Nephron (organoid): ENCODE measurements at regions not wholly inside any gene's neighbourhood (a gene's known extent, or its start where the extent isn't known, plus 50 kb on each side); places are given as distances from the start of the nearest gene placed in this dataset.

ENCODE experiments used
- H3K27ac Mint-ChIP-seq, 3 experiments: 2 replicates each; pipeline ENCODE4 v1.8.0; 2020; ENCODE audit warnings: mixed read lengths in 3 of 3, mild to moderate bottlenecking in 2 of 3, moderate library complexity in 1 of 3
- H3K27me3 Mint-ChIP-seq: 2 replicates; pipeline ENCODE4 v1.8.0; 2021; ENCODE audit warnings: low read depth, mild to moderate bottlenecking, moderate library complexity, mixed read lengths
- H3K36me3 Mint-ChIP-seq: 2 replicates; pipeline ENCODE4 v1.8.0; 2020; ENCODE audit warnings: low read depth, mixed read lengths
- H3K4me1 Mint-ChIP-seq: 2 replicates; pipeline ENCODE4 v1.8.0; 2020; ENCODE audit warnings: mixed read lengths
- H3K4me3 Mint-ChIP-seq, 3 experiments: 2 replicates each; pipeline ENCODE4 v1.8.0; 2020; ENCODE audit warnings: mild to moderate bottlenecking in 3 of 3, mixed read lengths in 3 of 3, moderate library complexity in 2 of 3
- H3K9me3 Mint-ChIP-seq: 2 replicates; pipeline ENCODE4 v1.8.0; 2020; ENCODE audit warnings: mixed read lengths
- TF ChIP-seq, protein P1 (sequence below), 3 experiments: fragments of 200-600 bp; sonication (generic); IDR thresholded peaks; one replicate each; pipeline ENCODE4 v1.5.0; 2021; ENCODE audit warnings: antibody characterized with exemption in 3 of 3; ENCODE audit not compliant: unreplicated experiment in 3 of 3

DNA sequence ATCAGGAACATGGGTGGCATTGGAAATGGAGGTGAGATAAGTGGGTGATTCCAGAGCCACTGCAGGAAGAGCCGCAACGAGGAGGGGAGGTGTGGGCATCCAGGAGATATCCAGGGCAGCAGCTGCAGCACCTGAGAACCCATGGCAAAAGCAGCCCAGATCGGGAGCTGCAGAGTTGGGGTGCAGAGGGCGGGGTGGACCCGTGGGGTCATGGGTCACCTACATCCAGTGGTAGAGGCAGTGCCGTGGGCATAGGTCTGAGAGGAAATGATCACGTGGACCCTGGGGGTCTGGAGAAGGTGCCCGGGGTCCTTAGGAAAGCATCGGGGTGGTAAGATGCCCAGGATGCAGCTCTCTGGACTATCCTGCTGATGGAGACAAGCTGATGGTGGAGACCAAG lies 530.0 kb downstream of the GLRX3 start:
- Mint-ChIP-seq H3K9me3 (peaks cover 11% of the 10 kb centered on the region), H3K4me1 (no peaks in the 10 kb centered on the region), H3K27ac (no peak overlapping the region), H3K4me3 (no peak overlapping the region), H3K27me3 (peaks cover 27% of the 10 kb centered on the region), H3K36me3 (no peaks in the 10 kb centered on the region)
- TF ChIP-seq, protein P1, sequence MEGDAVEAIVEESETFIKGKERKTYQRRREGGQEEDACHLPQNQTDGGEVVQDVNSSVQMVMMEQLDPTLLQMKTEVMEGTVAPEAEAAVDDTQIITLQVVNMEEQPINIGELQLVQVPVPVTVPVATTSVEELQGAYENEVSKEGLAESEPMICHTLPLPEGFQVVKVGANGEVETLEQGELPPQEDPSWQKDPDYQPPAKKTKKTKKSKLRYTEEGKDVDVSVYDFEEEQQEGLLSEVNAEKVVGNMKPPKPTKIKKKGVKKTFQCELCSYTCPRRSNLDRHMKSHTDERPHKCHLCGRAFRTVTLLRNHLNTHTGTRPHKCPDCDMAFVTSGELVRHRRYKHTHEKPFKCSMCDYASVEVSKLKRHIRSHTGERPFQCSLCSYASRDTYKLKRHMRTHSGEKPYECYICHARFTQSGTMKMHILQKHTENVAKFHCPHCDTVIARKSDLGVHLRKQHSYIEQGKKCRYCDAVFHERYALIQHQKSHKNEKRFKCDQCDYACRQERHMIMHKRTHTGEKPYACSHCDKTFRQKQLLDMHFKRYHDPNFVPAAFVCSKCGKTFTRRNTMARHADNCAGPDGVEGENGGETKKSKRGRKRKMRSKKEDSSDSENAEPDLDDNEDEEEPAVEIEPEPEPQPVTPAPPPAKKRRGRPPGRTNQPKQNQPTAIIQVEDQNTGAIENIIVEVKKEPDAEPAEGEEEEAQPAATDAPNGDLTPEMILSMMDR (IDR thresholded peaks at IDR 0.05; ENCODE audit: unreplicated experiment in 3 of 3) = no peak

DNA sequence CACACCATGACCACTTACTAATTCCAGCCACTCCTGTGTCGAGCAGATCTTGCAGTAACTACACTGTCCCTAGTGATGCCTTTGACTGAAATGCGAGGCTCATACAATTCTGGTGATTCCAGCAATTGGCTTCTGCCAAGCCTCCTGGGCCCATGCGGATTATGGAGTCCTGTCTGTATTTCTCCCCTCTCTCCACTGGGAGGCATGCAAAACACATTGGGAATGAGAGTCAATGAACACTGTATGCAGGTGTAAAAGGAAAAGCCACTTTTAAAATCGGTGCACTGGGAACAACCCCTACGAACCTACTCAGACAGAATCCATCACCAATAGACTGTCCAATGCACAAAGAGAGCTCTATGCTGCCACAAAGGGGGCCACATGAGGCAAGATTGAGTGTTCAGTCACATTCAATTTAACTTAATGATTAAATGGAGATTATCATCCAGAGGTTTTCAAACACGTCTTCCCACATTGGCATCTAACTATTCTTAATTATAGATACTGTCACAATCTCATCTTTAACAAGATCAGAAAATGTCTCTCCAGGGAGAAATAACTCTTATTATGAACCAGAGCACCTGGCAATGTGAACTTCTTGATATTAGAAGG lies 550.6 kb downstream of the GLRX3 start:
- peaks cover 4% of the 10 kb centered on the region for H3K9me3 Mint-ChIP-seq
- H3K4me1 Mint-ChIP-seq = no peaks in the 10 kb centered on the region
- no peak overlapping the region for H3K27ac Mint-ChIP-seq
- H3K36me3 Mint-ChIP-seq = no peaks in the 10 kb centered on the region
- peaks cover 27% of the 10 kb centered on the region for H3K27me3 Mint-ChIP-seq
- TF ChIP-seq, protein P1 (IDR thresholded peaks at IDR 0.05; ENCODE audit: unreplicated experiment in 3 of 3) = peak; percentile 57 to 66 (median 62)
- H3K4me3 Mint-ChIP-seq = no peak overlapping the region

DNA sequence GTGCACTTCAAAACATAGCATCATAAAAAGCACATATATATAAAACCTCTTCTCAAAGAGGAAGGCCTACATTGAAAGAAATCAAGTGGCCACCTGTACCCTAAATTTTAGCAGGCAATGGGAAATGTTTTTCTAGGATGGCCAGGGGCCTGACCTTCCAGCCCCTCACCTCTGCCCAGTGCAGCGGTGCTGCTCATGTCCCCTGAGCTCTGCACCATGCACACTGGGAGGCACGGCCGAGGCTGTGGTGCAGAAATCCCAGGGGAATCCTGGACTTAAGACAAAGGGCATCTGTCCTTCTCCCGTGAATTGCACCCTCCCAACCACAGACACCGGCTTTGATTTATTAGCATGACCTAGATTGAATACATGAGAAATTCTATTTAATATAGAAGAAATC lies 551.4 kb downstream of the GLRX3 start:
- peaks cover 26% of the 10 kb centered on the region for H3K27me3 Mint-ChIP-seq
- H3K9me3 Mint-ChIP-seq = peaks cover 4% of the 10 kb centered on the region
- no peak overlapping the region for H3K4me3 Mint-ChIP-seq
- H3K36me3 Mint-ChIP-seq = no peaks in the 10 kb centered on the region
- TF ChIP-seq, protein P1 (IDR thresholded peaks at IDR 0.05; ENCODE audit: unreplicated experiment in 3 of 3) = no peak
- no peak overlapping the region for H3K27ac Mint-ChIP-seq
- no peaks in the 10 kb centered on the region for H3K4me1 Mint-ChIP-seq

DNA sequence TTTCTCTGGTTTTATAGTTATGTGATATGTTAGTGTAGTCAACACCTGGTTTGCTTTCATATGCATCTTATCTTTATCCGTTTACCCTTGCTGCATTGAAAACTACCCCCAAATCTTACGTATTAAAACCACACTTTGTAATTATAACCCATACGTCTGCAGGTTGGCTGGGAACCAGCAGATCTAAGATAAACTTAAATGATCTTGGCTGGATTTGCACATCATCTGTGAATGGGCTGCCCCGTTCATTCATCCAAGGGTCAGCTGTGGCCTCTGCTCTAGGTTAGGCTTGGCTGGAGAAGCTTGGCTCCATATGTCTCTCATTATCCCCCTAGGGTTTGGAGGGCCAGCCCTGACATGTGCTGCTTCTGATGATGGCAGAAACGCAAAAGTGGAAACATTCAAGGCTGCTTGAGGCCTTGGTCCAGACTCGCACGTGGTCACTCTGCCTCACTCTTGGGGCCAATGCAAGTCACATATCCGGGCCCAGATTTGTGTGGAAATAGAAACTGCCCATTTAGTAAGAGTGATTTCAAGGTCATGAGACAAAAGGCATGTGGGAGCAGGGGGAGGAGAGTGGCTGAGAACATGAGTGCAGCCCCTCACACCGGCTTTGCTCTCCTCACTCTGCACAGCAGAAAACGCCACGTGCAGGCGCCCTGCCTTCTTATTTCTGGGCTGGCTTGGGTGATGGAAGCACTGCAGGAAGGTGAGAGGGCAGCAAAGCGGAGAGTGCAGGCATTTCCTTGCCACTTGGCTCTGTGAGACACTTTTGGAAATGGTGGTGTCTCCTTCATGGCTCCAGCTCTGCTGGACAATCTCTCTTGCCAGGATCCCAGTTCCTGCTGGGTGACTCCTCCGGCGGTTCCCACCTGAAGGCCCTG lies 553.8 kb downstream of the GLRX3 start:
- TF ChIP-seq, protein P1 (IDR thresholded peaks at IDR 0.05; ENCODE audit: unreplicated experiment in 3 of 3) = no peak
- Mint-ChIP-seq H3K4me3 (no peak overlapping the region), H3K27ac (no peak overlapping the region), H3K36me3 (no peaks in the 10 kb centered on the region), H3K27me3 (peaks cover 19% of the 10 kb centered on the region), H3K9me3 (no peaks in the 10 kb centered on the region), H3K4me1 (no peaks in the 10 kb centered on the region)

GRCh38 chr10:130691776-130692175 lies 555.6 kb downstream of the GLRX3 start:
- no peaks in the 10 kb centered on the region for H3K4me1 Mint-ChIP-seq
- no peaks in the 10 kb centered on the region for H3K9me3 Mint-ChIP-seq
- H3K36me3 Mint-ChIP-seq = no peaks in the 10 kb centered on the region
- no peak overlapping the region for H3K4me3 Mint-ChIP-seq
- H3K27me3 Mint-ChIP-seq = peaks cover 21% of the 10 kb centered on the region
- no peak overlapping the region for H3K27ac Mint-ChIP-seq
- TF ChIP-seq, protein P1 (IDR thresholded peaks at IDR 0.05; ENCODE audit: unreplicated experiment in 3 of 3) = no peak
